Spleen (tissue), 7 donors: ENCODE measurements at regions not wholly inside any gene's neighbourhood (a gene's known extent, or its start where the extent isn't known, plus 50 kb on each side); places are given as distances from the start of the nearest gene placed in this dataset.

Source experiments
- POLR2A ChIP-seq, 3 donors: fragments of 450-650 bp; IDR thresholded peaks; one replicate each; pipeline ENCODE4 v1.5.1; 2017; ENCODE audit warnings: antibody characterized with exemption in 3 of 3, mild to moderate bottlenecking in 1 of 3
- POLR2AphosphoS5 ChIP-seq, 3 donors: sonication (generic); formaldehyde crosslinking; IDR thresholded peaks; one replicate each; pipeline ENCODE4 v1.5.1; 2017; ENCODE audit warnings: antibody characterized with exemption in 3 of 3
- TF ChIP-seq, protein P1 (sequence below), 11 experiments: fragments of 200-600 bp in 7 of 11; fragments of 450-650 bp in 4 of 11; sonication (generic) in 4 of 11; IDR thresholded peaks in 8 of 11; conservative IDR thresholded peaks in 3 of 11; 1 replicate in 7 of 11; 2 replicates in 4 of 11; pipeline versions ENCODE4 v1.4.0 to v1.8.0; 2016 to 2021; ENCODE audit warnings: antibody characterized with exemption in 11 of 11, inconsistent platforms in 4 of 11, mild to moderate bottlenecking in 1 of 11
- donor health status: DM: no; HTN: no; CAD: no; lungs with moderate emphysema.
- donor health status: DM: no; HTN: no; CAD: no.
- donor health status: DM: no; HTN: no; CAD: no.

DNA sequence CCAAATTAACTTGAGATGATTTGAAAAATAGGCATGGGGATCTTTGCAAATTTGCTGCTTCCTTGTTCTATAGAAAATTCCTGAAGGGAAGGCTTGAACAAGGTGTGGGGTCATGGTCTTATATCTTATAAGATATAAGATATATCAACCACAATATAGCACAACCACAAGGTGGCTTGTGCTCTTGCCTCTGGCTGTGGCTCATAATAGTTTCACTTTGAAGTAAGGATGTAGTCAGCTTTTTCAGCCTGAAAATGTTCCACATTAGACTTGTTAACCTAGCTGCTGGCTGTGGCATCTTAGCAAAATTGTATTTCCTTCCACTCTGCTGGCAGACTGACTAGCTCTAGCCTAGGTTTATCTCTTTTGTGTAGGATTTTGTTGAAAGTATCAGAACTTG lies 169.7 kb downstream of the KLF5 start:
- TF ChIP-seq, protein P1, sequence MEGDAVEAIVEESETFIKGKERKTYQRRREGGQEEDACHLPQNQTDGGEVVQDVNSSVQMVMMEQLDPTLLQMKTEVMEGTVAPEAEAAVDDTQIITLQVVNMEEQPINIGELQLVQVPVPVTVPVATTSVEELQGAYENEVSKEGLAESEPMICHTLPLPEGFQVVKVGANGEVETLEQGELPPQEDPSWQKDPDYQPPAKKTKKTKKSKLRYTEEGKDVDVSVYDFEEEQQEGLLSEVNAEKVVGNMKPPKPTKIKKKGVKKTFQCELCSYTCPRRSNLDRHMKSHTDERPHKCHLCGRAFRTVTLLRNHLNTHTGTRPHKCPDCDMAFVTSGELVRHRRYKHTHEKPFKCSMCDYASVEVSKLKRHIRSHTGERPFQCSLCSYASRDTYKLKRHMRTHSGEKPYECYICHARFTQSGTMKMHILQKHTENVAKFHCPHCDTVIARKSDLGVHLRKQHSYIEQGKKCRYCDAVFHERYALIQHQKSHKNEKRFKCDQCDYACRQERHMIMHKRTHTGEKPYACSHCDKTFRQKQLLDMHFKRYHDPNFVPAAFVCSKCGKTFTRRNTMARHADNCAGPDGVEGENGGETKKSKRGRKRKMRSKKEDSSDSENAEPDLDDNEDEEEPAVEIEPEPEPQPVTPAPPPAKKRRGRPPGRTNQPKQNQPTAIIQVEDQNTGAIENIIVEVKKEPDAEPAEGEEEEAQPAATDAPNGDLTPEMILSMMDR (IDR thresholded peaks at IDR 0.05 in 8 of 11, conservative IDR thresholded peaks at IDR 0.05 in 3 of 11), result no peak
- no peak for TF ChIP-seq POLR2AphosphoS5 (IDR thresholded peaks at IDR 0.05)
- no peak for TF ChIP-seq POLR2A (IDR thresholded peaks at IDR 0.05)
